GM12878 (cell line): ENCODE measurements at regions not wholly inside any gene's neighbourhood (a gene's known extent, or its start where the extent isn't known, plus 50 kb on each side); places are given as distances from the start of the nearest gene placed in this dataset.
"Not testable (repeated sequence)": the region's sequence is repeated elsewhere in the genome, so short reads cannot be mapped to it uniquely, and the experiment has no call there.

Source experiments
- ATAC-seq: fragments of 200-7000 bp; cut with Tn5 transposase; 3 replicates; pipeline ENCODE4 v1.9.1; 2020; ENCODE audit warnings: mild to moderate bottlenecking, moderate library complexity
- BruUV-seq: library from RNA; stranded (reverse); fragments of 400-500 nt; replicated peaks from 2 replicates; lab custom pipeline; 2021; lab: Mats Ljungman, UMichigan
- CTCF ChIA-PET: fragments of 300-600 bp; sonication (Branson Sonifier 250); formaldehyde crosslinking; extraction: SDS; loops from one replicate; lab custom pipeline; 2021; ENCODE audit warnings: inconsistent platforms; lab: Yijun Ruan, JAX
- POLR2A ChIA-PET: fragments of 350-600 bp; formaldehyde crosslinking; extraction: SDS; loops from one replicate; lab custom pipeline; 2021; ENCODE audit warnings: inconsistent platforms; lab: Charles Lee
- RAD21 ChIA-PET: fragments of 300-600 bp; sonication (Branson Sonifier 250); formaldehyde crosslinking; loops from one replicate; lab custom pipeline; 2023; ENCODE audit warnings: antibody characterized with exemption; ENCODE audit not compliant: unreplicated experiment; lab: Charles Lee
- SMC1A ChIA-PET: fragments of 300-600 bp; sonication (Branson Sonifier 250); formaldehyde crosslinking; loops from one replicate; lab custom pipeline; 2023; ENCODE audit not compliant: unreplicated experiment, uncharacterized antibody; lab: Charles Lee
- DNase-seq: peaks from one replicate; pipeline ENCODE4 v3.0.0-alpha.2; 2011; ENCODE audit warnings: low read depth, low spot score
- FAIRE-seq: peaks from 3 replicates; lab custom pipeline; 2011; peaks lifted over from hg19 to GRCh38; lab: Jason Lieb, UNC
- H2AFZ ChIP-seq: 2 replicates; pipeline ENCODE4 v1.6.0; 2011; ENCODE audit warnings: low read depth, low read length, control low read depth; ENCODE audit not compliant: control insufficient read depth
- H3K27ac ChIP-seq: 2 replicates; pipeline ENCODE4 v1.5.1; 2011; ENCODE audit warnings: control low read depth; ENCODE audit not compliant: control insufficient read depth, insufficient read depth
- H3K27me3 ChIP-seq, 2 experiments: replicated peaks in 1 of 2; 2 replicates each; pipeline versions ENCODE4 v1.6.0 to v1.6.1; 2011; ENCODE audit warnings: low read length in 1 of 2; ENCODE audit not compliant: control insufficient read depth in 2 of 2, insufficient read depth in 2 of 2
- H3K36me3 ChIP-seq, 2 experiments: 2 replicates each; pipeline ENCODE4 v1.5.1; 2011; ENCODE audit warnings: low read length in 1 of 2; ENCODE audit not compliant: control insufficient read depth in 2 of 2, insufficient read depth in 2 of 2
- H3K4me1 ChIP-seq: 2 replicates; pipeline ENCODE4 v1.6.1; 2011; ENCODE audit warnings: mild to moderate bottlenecking, low read length, moderate library complexity, mixed read lengths; ENCODE audit not compliant: control insufficient read depth, insufficient read depth
- H3K4me2 ChIP-seq: 2 replicates; pipeline ENCODE4 v1.6.0; 2011; ENCODE audit warnings: control low read depth; ENCODE audit not compliant: control insufficient read depth, insufficient read depth
- H3K4me3 ChIP-seq: fragments of 200-600 bp; sonication (generic); 2 replicates; pipeline ENCODE4 v1.5.1; 2016
- H3K79me2 ChIP-seq: 2 replicates; pipeline ENCODE4 v1.6.0; 2011; ENCODE audit warnings: low read length; ENCODE audit not compliant: control insufficient read depth, insufficient read depth
- H3K9ac ChIP-seq: 2 replicates; pipeline ENCODE4 v1.8.0; 2011; ENCODE audit warnings: low read length, control low read depth, mixed read lengths; ENCODE audit not compliant: control insufficient read depth, insufficient read depth
- H3K9me3 ChIP-seq: replicated peaks from 3 replicates; pipeline ENCODE4 v1.5.1; 2011; ENCODE audit warnings: mild to moderate bottlenecking, low read length; ENCODE audit not compliant: control insufficient read depth, insufficient read depth
- H4K20me1 ChIP-seq: 2 replicates; pipeline ENCODE4 v1.6.0; 2011; ENCODE audit not compliant: control insufficient read depth, insufficient read depth
- BCL11A ChIP-seq: IDR thresholded peaks from 2 replicates; pipeline ENCODE4 v1.6.1; 2011; ENCODE audit warnings: low read depth, low read length
- BRCA1 ChIP-seq: IDR thresholded peaks from 2 replicates; pipeline ENCODE4 v1.6.1; 2011; ENCODE audit warnings: low read depth, low read length, improper control_type of control experiment
- CEBPB ChIP-seq, 2 experiments: fragments of 150-350 bp in 1 of 2; IDR thresholded peaks; 2 replicates each; pipeline ENCODE4 v1.6.1; 2012 to 2014; ENCODE audit warnings: low read depth in 2 of 2, low read length in 2 of 2, borderline replicate concordance in 1 of 2, inconsistent platforms in 1 of 2
- EGR1 ChIP-seq, 2 experiments: IDR thresholded peaks; 1 replicate in 1 of 2; 2 replicates in 1 of 2; pipeline ENCODE4 v1.6.1; 2011 to 2012; ENCODE audit warnings: low read depth in 2 of 2, low read length in 2 of 2, borderline replicate concordance in 1 of 2, mild to moderate bottlenecking in 1 of 2, moderate library complexity in 1 of 2
- EP300 ChIP-seq, 2 experiments: fragments of 150-350 bp in 1 of 2; IDR thresholded peaks; 2 replicates each; pipeline ENCODE4 v1.6.1; 2011 to 2012; ENCODE audit warnings: low read depth in 2 of 2, low read length in 2 of 2, borderline replicate concordance in 1 of 2, improper control_type of control experiment in 1 of 2, inconsistent platforms in 1 of 2; ENCODE audit not compliant: control insufficient read depth in 1 of 2
- FOXM1 ChIP-seq: IDR thresholded peaks from 2 replicates; pipeline ENCODE4 v1.6.1; 2012; ENCODE audit warnings: low read depth, mild to moderate bottlenecking, inconsistent platforms, low read length, moderate library complexity
- HCFC1 ChIP-seq: fragments of 150-350 bp; IDR thresholded peaks from 2 replicates; pipeline ENCODE4 v1.6.1; 2014; ENCODE audit warnings: low read length
- IRF4 ChIP-seq: IDR thresholded peaks from 2 replicates; pipeline ENCODE4 v1.6.1; 2011; ENCODE audit warnings: low read depth, low read length
- NFXL1 ChIP-seq: fragments of 450-650 bp; IDR thresholded peaks from 2 replicates; pipeline ENCODE4 v1.6.1; 2017; ENCODE audit warnings: antibody characterized with exemption, mild to moderate bottlenecking, borderline replicate concordance
- SMAD1 ChIP-seq: fragments of 450-650 bp; IDR thresholded peaks from 2 replicates; pipeline ENCODE4 v1.6.1; 2018; ENCODE audit warnings: mild to moderate bottlenecking, low read depth; ENCODE audit not compliant: partially characterized antibody
- SUPT20H ChIP-seq: IDR thresholded peaks from 2 replicates; pipeline ENCODE4 v1.6.1; 2011; ENCODE audit warnings: low read depth, mild to moderate bottlenecking, low read length, moderate library complexity, borderline replicate concordance; ENCODE audit not compliant: control insufficient read depth
- WRNIP1 ChIP-seq: IDR thresholded peaks from 2 replicates; pipeline ENCODE4 v1.6.1; 2011; ENCODE audit warnings: low read depth, low read length, improper control_type of control experiment, borderline replicate concordance
- WGBS: methylation state at CpG from one replicate; pipeline ENCODE4 v1.1.6; 2016; ENCODE audit warnings: low lambda C conversion rate; ENCODE audit not compliant: insufficient replicate concordance, insufficient coverage; ENCODE audit errors: missing lambda C conversion rate; 5-methylcytosine and 5-hydroxymethylcytosine counted together
- in situ Hi-C: fragments of 300-500 bp; cut with MboI; formaldehyde crosslinking; loops from 9 replicates; pipeline ENCODE4 v1.14.3; 2018; ENCODE audit warnings: mixed read lengths
- intact Hi-C: fragments of 100-400 bp; cut with micrococcal nuclease; formaldehyde crosslinking; loops from one replicate; pipeline ENCODE4 v1.14.2; 2022; ENCODE audit not compliant: unreplicated experiment

DNA sequence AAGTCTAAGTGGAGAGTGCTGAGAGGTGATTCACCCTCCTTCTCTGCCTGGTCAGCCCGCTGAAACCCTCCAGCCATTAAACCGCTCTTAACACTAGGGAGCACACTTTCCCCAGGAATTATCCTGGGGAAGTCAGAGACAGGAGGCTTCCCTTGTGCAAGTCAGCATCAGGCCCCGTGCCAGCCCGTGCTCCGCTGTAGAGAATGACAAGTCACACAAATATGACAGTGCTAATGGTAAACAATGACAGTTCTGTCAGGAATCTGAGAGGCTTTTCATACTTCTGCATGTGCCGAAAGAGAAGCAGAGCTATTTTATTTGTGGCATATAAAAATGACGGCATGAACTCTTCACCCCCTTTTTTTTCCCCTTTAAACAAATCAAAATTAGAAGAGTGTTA lies 816.9 kb upstream of the SLC10A2 start:
- H2AFZ ChIP-seq = no peak overlapping the region
- no peaks in the 10 kb centered on the region for H3K9me3 ChIP-seq
- H3K36me3 ChIP-seq = no peaks in the 10 kb centered on the region
- BruUV-seq = no TSS peak
- no peaks in the 10 kb centered on the region for H3K27me3 ChIP-seq
- FAIRE-seq (no peak), ATAC-seq (peak; percentile 31; the same call in 2 of the 3 replicates), DNase-seq (no peak)
- H3K79me2 ChIP-seq = no peaks in the 10 kb centered on the region
- TF ChIP-seq WRNIP1 = no peak
- TF ChIP-seq NFXL1 = no peak
- TF ChIP-seq SMAD1 = no peak
- no peak for TF ChIP-seq EGR1 (IDR thresholded peaks at IDR 0.05; ENCODE audit: borderline replicate concordance in 1 of 2, low read depth in 2 of 2, low read length in 2 of 2)
- no peak for TF ChIP-seq IRF4
- no peak for TF ChIP-seq CEBPB (IDR thresholded peaks at IDR 0.05; ENCODE audit: borderline replicate concordance in 1 of 2, low read depth in 2 of 2, low read length in 2 of 2)
- no peak for TF ChIP-seq SUPT20H
- no peak for TF ChIP-seq HCFC1
- TF ChIP-seq BCL11A = no peak
- no peak for TF ChIP-seq BRCA1
- TF ChIP-seq FOXM1 = no peak
- TF ChIP-seq EP300 (IDR thresholded peaks at IDR 0.05; ENCODE audit: borderline replicate concordance in 1 of 2, control insufficient read depth in 1 of 2, low read depth in 2 of 2, low read length in 2 of 2) = no peak
- 5% methylated on average over 7 of the region's 7 CpGs for WGBS
- in situ Hi-C loops (no loop called here), intact Hi-C loops (no loop called here)
- no peaks in the 10 kb centered on the region for H4K20me1 ChIP-seq
- ChIA-PET POLR2A (no interaction called here), RAD21 (no interaction called here), CTCF (interaction anchor here (1.1 kb wide), 1 partner anchor 28 kb away, joined by 4 read pairs; no protein-coding TSS in a partner anchor), SMC1A (interaction anchor here (0.5 to 2.1 kb wide), 3 partner anchors 23 to 118 kb away, joined by 3 to 8 read pairs (median 3); no protein-coding TSS in a partner anchor)
- no peak overlapping the region for H3K4me3 ChIP-seq
- H3K27ac ChIP-seq = no peak overlapping the region
- no peak overlapping the region for H3K9ac ChIP-seq
- no peak overlapping the region for H3K4me2 ChIP-seq
- H3K4me1 ChIP-seq = no peaks in the 10 kb centered on the region

DNA sequence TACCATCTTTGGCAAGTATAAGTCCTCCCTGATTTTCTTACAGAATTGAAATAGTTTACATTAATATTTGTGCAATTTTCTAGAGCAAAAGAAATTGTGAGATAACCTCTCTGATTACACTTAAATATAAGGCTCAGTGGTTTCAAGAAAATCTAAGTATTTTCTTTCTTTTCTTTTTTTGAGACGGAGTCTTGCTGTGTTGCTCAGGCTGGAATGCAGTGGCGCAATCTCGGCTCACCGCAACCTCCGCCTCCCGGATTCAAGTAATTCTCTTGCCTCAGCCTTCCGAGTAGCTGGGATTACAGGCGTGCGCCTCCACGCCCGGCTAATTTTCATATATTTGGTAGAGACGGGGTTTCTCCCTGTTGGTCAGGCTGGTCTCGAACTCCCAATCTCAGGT lies 813.9 kb upstream of the SLC10A2 start:
- CTCF ChIA-PET, H3K4me2 ChIP-seq, ATAC-seq, H3K4me1 ChIP-seq, BruUV-seq, H3K9ac ChIP-seq, H4K20me1 ChIP-seq, DNase-seq, H3K27me3 ChIP-seq, RAD21 ChIA-PET, H3K4me3 ChIP-seq, H3K36me3 ChIP-seq, intact Hi-C loops, H3K9me3 ChIP-seq, H3K79me2 ChIP-seq, in situ Hi-C loops, H2AFZ ChIP-seq, POLR2A ChIA-PET, H3K27ac ChIP-seq, FAIRE-seq: not testable (repeated sequence)
- SMC1A ChIA-PET = interaction anchor here (1.4 kb wide), 1 partner anchor 15 kb away, joined by 3 read pairs; no protein-coding TSS in a partner anchor
- 72% methylated on average over 11 of the region's 13 CpGs for WGBS
